Upper lobe of left lung (tissue), 6 donors: ENCODE measurements at regions not wholly inside any gene's neighbourhood (a gene's known extent, or its start where the extent isn't known, plus 50 kb on each side); places are given as distances from the start of the nearest gene placed in this dataset.

Experiments used
- ATAC-seq, 2 donors: fragments of 200-7000 bp; cut with Tn5 transposase; one replicate each; pipeline ENCODE4 v1.9.1; 2022; ENCODE audit warnings: mild to moderate bottlenecking in 2 of 2, moderate library complexity in 2 of 2; ENCODE audit not compliant: low FRiP score in 2 of 2
- DNase-seq, 2 donors: peaks; one replicate each; pipeline ENCODE4 v3.0.0-alpha.2; 2019 to 2020
- H3K27ac ChIP-seq, 4 donors: fragments of 200-600 bp; sonication (generic); one replicate each; pipeline ENCODE4 v1.5.1; 2016 to 2019
- H3K27me3 ChIP-seq, 4 donors: fragments of 200-600 bp; sonication (generic); one replicate each; pipeline ENCODE4 v1.5.1; 2017 to 2019
- H3K36me3 ChIP-seq, 4 donors: fragments of 200-600 bp; sonication (generic); one replicate each; pipeline ENCODE4 v1.5.1; 2016 to 2019
- H3K4me1 ChIP-seq, 4 donors: fragments of 200-600 bp; sonication (generic); one replicate each; pipeline ENCODE4 v1.5.1; 2018 to 2019
- H3K4me3 ChIP-seq, 4 donors: fragments of 200-600 bp; sonication (generic); one replicate each; pipeline ENCODE4 v1.5.1; 2017 to 2019; ENCODE audit warnings: mild to moderate bottlenecking in 2 of 4, moderate library complexity in 1 of 4
- H3K9me3 ChIP-seq, 4 donors: fragments of 200-600 bp; sonication (generic); one replicate each; pipeline ENCODE4 v1.5.1; 2018 to 2019
- CTCF ChIP-seq, 6 experiments: fragments of 450-650 bp in 4 of 6; fragments of 200-600 bp in 2 of 6; sonication (generic) in 2 of 6; IDR thresholded peaks; one replicate each; pipeline ENCODE4 v1.5.1; 2016 to 2019; ENCODE audit warnings: antibody characterized with exemption in 6 of 6
- EP300 ChIP-seq, 4 donors: sonication (generic); formaldehyde crosslinking; IDR thresholded peaks; one replicate each; pipeline ENCODE4 v1.5.1; 2017; ENCODE audit warnings: antibody characterized with exemption in 4 of 4, control low read depth in 2 of 4
- POLR2A ChIP-seq, 4 donors: fragments of 450-650 bp; IDR thresholded peaks; one replicate each; pipeline ENCODE4 v1.5.1; 2016 to 2017; ENCODE audit warnings: antibody characterized with exemption in 4 of 4, mild to moderate bottlenecking in 2 of 4
- POLR2AphosphoS5 ChIP-seq, 2 donors: sonication (generic); formaldehyde crosslinking; IDR thresholded peaks; one replicate each; pipeline ENCODE4 v1.5.1; 2017; ENCODE audit warnings: antibody characterized with exemption in 2 of 2
- WGBS, 2 donors: methylation state at CpG; one replicate each; pipeline ENCODE4 v1.1.5; 2017 to 2018; 5-methylcytosine and 5-hydroxymethylcytosine counted together
- donor health status: DM: no; HTN: no; CAD: no; lungs with moderate emphysema.
- donor health status: DM: no; HTN: yes; CAD: no; lungs with severe emphysema.

- peak in 1 of 2 donors; percentile 50 for ATAC-seq
- Histone ChIP-seq H3K9me3 (no peaks in the 10 kb centered on the region), H3K4me1 (no peaks in the 10 kb centered on the region), H3K27ac (no peak overlapping the region), H3K27me3 (no peaks in the 10 kb centered on the region), H3K4me3 (no peak overlapping the region), H3K36me3 (no peaks in the 10 kb centered on the region)
- no peak for TF ChIP-seq CTCF (IDR thresholded peaks at IDR 0.05)
- no peak for TF ChIP-seq POLR2AphosphoS5 (IDR thresholded peaks at IDR 0.05)
- TF ChIP-seq POLR2A (IDR thresholded peaks at IDR 0.05) = no peak
- no peak for DNase-seq
Observed at GRCh38 chr5:165201771-165202518, 1696.5 kb downstream of the MAT2B start.

- ATAC-seq (no peak), DNase-seq (no peak)
- Histone ChIP-seq H3K27me3 (no peaks in the 10 kb centered on the region), H3K27ac (no peak overlapping the region), H3K9me3 (no peaks in the 10 kb centered on the region), H3K4me3 (no peak overlapping the region), H3K36me3 (no peaks in the 10 kb centered on the region), H3K4me1 (no peaks in the 10 kb centered on the region)
- TF ChIP-seq POLR2AphosphoS5 (IDR thresholded peaks at IDR 0.05) (no peak), POLR2A (IDR thresholded peaks at IDR 0.05) (no peak), CTCF (IDR thresholded peaks at IDR 0.05) (no peak)
- WGBS, 2 donors = 87 to 91% methylated on average over 3 of the region's 3 CpGs
Observed at GRCh38 chr5:165202519-165202910, 1697.1 kb downstream of the MAT2B start.

GRCh38 chr5:165209101-165209727 lies 1703.8 kb downstream of the MAT2B start:
- WGBS, 2 donors = 0 to 2% methylated on average over 1 of the region's 1 CpG
- H3K27me3 ChIP-seq = no peaks in the 10 kb centered on the region
- H3K4me1 ChIP-seq = no peaks in the 10 kb centered on the region
- no peak for DNase-seq
- H3K27ac ChIP-seq = no peak overlapping the region
- H3K36me3 ChIP-seq = no peaks in the 10 kb centered on the region
- no peaks in the 10 kb centered on the region for H3K9me3 ChIP-seq
- TF ChIP-seq POLR2A (IDR thresholded peaks at IDR 0.05) (no peak), CTCF (IDR thresholded peaks at IDR 0.05) (peak in 4 of 6 experiments; percentile 23 to 63 (median 44))
- H3K4me3 ChIP-seq = no peak overlapping the region
- ATAC-seq = no peak

- Histone ChIP-seq H3K27me3 (no peaks in the 10 kb centered on the region), H3K36me3 (no peaks in the 10 kb centered on the region), H3K4me3 (no peak overlapping the region), H3K27ac (no peak overlapping the region), H3K4me1 (no peaks in the 10 kb centered on the region), H3K9me3 (no peaks in the 10 kb centered on the region)
- no peak for TF ChIP-seq EP300 (IDR thresholded peaks at IDR 0.05)
- TF ChIP-seq POLR2A (IDR thresholded peaks at IDR 0.05) = no peak
- no peak for TF ChIP-seq CTCF (IDR thresholded peaks at IDR 0.05)
- no peak for TF ChIP-seq POLR2AphosphoS5 (IDR thresholded peaks at IDR 0.05)
- DNase-seq (no peak), ATAC-seq (no peak)
- 77 to 80% methylated on average over 3 of the region's 3 CpGs for WGBS, 2 donors
Observed at GRCh38 chr5:165224366-165225045, 1719.1 kb downstream of the MAT2B start.
